ENCODE measurements at regions not wholly inside any gene's neighbourhood (a gene's known extent, or its start where the extent isn't known, plus 50 kb on each side); places are given as distances from the start of the nearest gene placed in this dataset.
"Not testable (repeated sequence)": the region's sequence is repeated elsewhere in the genome, so short reads cannot be mapped to it uniquely, and the experiment has no call there.

GRCh38 chr4:131192318-131192717 lies 1956.8 kb upstream of the PCDH10 start:
- no peak for DNase-seq

GRCh38 chr4:131207589-131207988 lies 1941.5 kb upstream of the PCDH10 start:
- no peak for DNase-seq

- no peak for DNase-seq
Measured at GRCh38 chr4:131248314-131248713, 1900.8 kb upstream of the PCDH10 start.

GRCh38 chr4:131251321-131251720 lies 1897.8 kb upstream of the PCDH10 start:
- DNase-seq: no peak

- DNase-seq: no peak
Measured at GRCh38 chr4:131257241-131257640, 1891.9 kb upstream of the PCDH10 start.

- no peak for DNase-seq
Measured at GRCh38 chr4:131258361-131258760, 1890.7 kb upstream of the PCDH10 start.

- no peak for DNase-seq
Measured at GRCh38 chr4:131288441-131288840, 1860.7 kb upstream of the PCDH10 start.

GRCh38 chr4:131296192-131296591 lies 1852.9 kb upstream of the PCDH10 start:
- DNase-seq: no peak

- DNase-seq: no peak
Measured at GRCh38 chr4:131302108-131302507, 1847.0 kb upstream of the PCDH10 start.

GRCh38 chr4:131304686-131305085 lies 1844.4 kb upstream of the PCDH10 start:
- DNase-seq: no peak

GRCh38 chr4:131309628-131310027 lies 1839.5 kb upstream of the PCDH10 start:
- DNase-seq: no peak

GRCh38 chr4:131316086-131316485 lies 1833.0 kb upstream of the PCDH10 start:
- no peak for DNase-seq

- no peak for DNase-seq
Measured at GRCh38 chr4:131337936-131338335, 1811.2 kb upstream of the PCDH10 start.

GRCh38 chr4:131339137-131339536 lies 1810.0 kb upstream of the PCDH10 start:
- no peak for DNase-seq

- DNase-seq: no peak
Measured at GRCh38 chr4:131344761-131345160, 1804.3 kb upstream of the PCDH10 start.

- no peak for DNase-seq
Measured at GRCh38 chr4:131347816-131348215, 1801.3 kb upstream of the PCDH10 start.

GRCh38 chr4:131348263-131348662 lies 1800.8 kb upstream of the PCDH10 start:
- DNase-seq: no peak

- not testable (repeated sequence) for DNase-seq
Measured at GRCh38 chr4:131352371-131352770, 1796.7 kb upstream of the PCDH10 start.

- DNase-seq: no peak
Measured at GRCh38 chr4:131366714-131367113, 1782.4 kb upstream of the PCDH10 start.

- DNase-seq: no peak
Measured at GRCh38 chr4:131367441-131367840, 1781.7 kb upstream of the PCDH10 start.

GRCh38 chr4:131370846-131371245 lies 1778.2 kb upstream of the PCDH10 start:
- DNase-seq: no peak

- DNase-seq: no peak
Measured at GRCh38 chr4:131381055-131381454, 1768.0 kb upstream of the PCDH10 start.

GRCh38 chr4:131382839-131383238 lies 1766.3 kb upstream of the PCDH10 start:
- no peak for DNase-seq

GRCh38 chr4:131388277-131388676 lies 1760.8 kb upstream of the PCDH10 start:
- no peak for DNase-seq

- no peak for DNase-seq
Measured at GRCh38 chr4:131408102-131408501, 1741.0 kb upstream of the PCDH10 start.

GRCh38 chr4:131411393-131411792 lies 1737.7 kb upstream of the PCDH10 start:
- no peak for DNase-seq
